H1 (cell line): ENCODE measurements at regions not wholly inside any gene's neighbourhood (a gene's known extent, or its start where the extent isn't known, plus 50 kb on each side); places are given as distances from the start of the nearest gene placed in this dataset.

ENCODE experiments used
- CTCF ChIA-PET: fragments of 300-600 bp; sonication (Branson Sonifier 250); formaldehyde crosslinking; loops from one replicate; lab custom pipeline; 2021; ENCODE audit not compliant: partially characterized antibody; lab: Charles Lee
- POLR2A ChIA-PET: fragments of 300-600 bp; sonication (Branson Sonifier 250); formaldehyde crosslinking; loops from one replicate; lab custom pipeline; 2021; ENCODE audit warnings: inconsistent platforms; ENCODE audit not compliant: partially characterized antibody; lab: Charles Lee
- DNase-seq, 2 experiments: peaks; one replicate each; pipeline versions ENCODE4 v3.0.0 to v3.0.0-alpha.2; 2010 to 2022; ENCODE audit warnings: low spot score in 2 of 2, low read depth in 1 of 2, mixed read lengths in 1 of 2
- FAIRE-seq: peaks from 2 replicates; lab custom pipeline; 2011; peaks lifted over from hg19 to GRCh38; lab: Jason Lieb, UNC
- H2AFZ ChIP-seq: 2 replicates; pipeline ENCODE4 v1.8.1; 2012; ENCODE audit warnings: low read length, inconsistent platforms
- H2AK5ac ChIP-seq: 2 replicates; pipeline ENCODE4 v1.6.1; 2013; ENCODE audit warnings: low read depth, low read length
- H2BK120ac ChIP-seq: replicated peaks from 2 replicates; pipeline ENCODE3; 2013; ENCODE audit warnings: low read depth, low read length, inconsistent platforms
- H2BK12ac ChIP-seq: 2 replicates; pipeline ENCODE4 v1.6.1; 2013; ENCODE audit warnings: low read depth, low read length
- H2BK15ac ChIP-seq: 2 replicates; pipeline ENCODE4 v1.6.1; 2013; ENCODE audit warnings: low read length
- H2BK20ac ChIP-seq: 2 replicates; pipeline ENCODE4 v1.6.1; 2013; ENCODE audit warnings: low read length
- H2BK5ac ChIP-seq: 2 replicates; pipeline ENCODE4 v1.6.1; 2013; ENCODE audit warnings: low read depth, low read length
- H3K14ac ChIP-seq: 2 replicates; pipeline ENCODE4 v1.6.1; 2013; ENCODE audit warnings: inconsistent platforms; ENCODE audit not compliant: insufficient read length
- H3K18ac ChIP-seq: 2 replicates; pipeline ENCODE4 v1.6.1; 2013; ENCODE audit warnings: low read length; ENCODE audit errors: extremely low read depth
- H3K23ac ChIP-seq: 2 replicates; pipeline ENCODE4 v1.6.1; 2013; ENCODE audit warnings: inconsistent platforms; ENCODE audit not compliant: insufficient read length
- H3K23me2 ChIP-seq: 2 replicates; pipeline ENCODE4 v1.6.1; 2013; ENCODE audit warnings: low read depth, low read length
- H3K27ac ChIP-seq: 2 replicates; pipeline ENCODE4 v1.6.1; 2011; ENCODE audit warnings: low read depth, low read length, inconsistent platforms
- H3K27me3 ChIP-seq, 4 experiments: replicated peaks in 1 of 4; 1 replicate in 1 of 4; 2 replicates in 3 of 4; pipeline versions ENCODE4 v1.6.1 to v1.8.1; 2011 to 2013; ENCODE audit warnings: low read length in 3 of 4, mild to moderate bottlenecking in 3 of 4, inconsistent platforms in 2 of 4, mixed read lengths in 2 of 4, moderate library complexity in 1 of 4; ENCODE audit not compliant: control insufficient read depth in 3 of 4, insufficient read depth in 3 of 4; ENCODE audit errors: extremely low read depth in 1 of 4
- H3K36me3 ChIP-seq, 4 experiments: 2 replicates each; pipeline versions ENCODE4 v1.6.1 to v1.8.1; 2011 to 2013; ENCODE audit warnings: mild to moderate bottlenecking in 4 of 4, low read length in 3 of 4, moderate library complexity in 2 of 4, control low read depth in 1 of 4, inconsistent platforms in 1 of 4; ENCODE audit not compliant: insufficient read depth in 4 of 4, control insufficient read depth in 2 of 4
- H3K4ac ChIP-seq: replicated peaks from 2 replicates; pipeline ENCODE3; 2013; ENCODE audit warnings: low read length, low read depth, mixed read lengths, inconsistent platforms; ENCODE audit not compliant: insufficient read length
- H3K4me1 ChIP-seq, 4 experiments: replicated peaks in 1 of 4; 1 replicate in 1 of 4; 2 replicates in 3 of 4; pipeline versions ENCODE4 v1.6.1 to v1.8.1; 2011 to 2013; ENCODE audit warnings: low read length in 3 of 4, inconsistent platforms in 2 of 4, mixed read lengths in 1 of 4; ENCODE audit not compliant: insufficient read depth in 4 of 4, control insufficient read depth in 3 of 4
- H3K4me2 ChIP-seq, 2 experiments: 2 replicates each; pipeline versions ENCODE4 v1.6.1 to v1.8.1; 2011 to 2013; ENCODE audit warnings: low read depth in 2 of 2, low read length in 2 of 2, control low read depth in 1 of 2, inconsistent platforms in 1 of 2, mild to moderate bottlenecking in 1 of 2; ENCODE audit not compliant: insufficient read depth in 1 of 2
- H3K4me3 ChIP-seq, 4 experiments: fragments of 200-600, 300-600 bp in 1 of 4; sonication (generic), shearing (Covaris generic), sonication (Bioruptor Twin) in 1 of 4; 2 replicates each; pipeline versions ENCODE4 v1.5.1 to v1.8.1; 2011 to 2016; ENCODE audit warnings: low read length in 4 of 4, low read depth in 3 of 4, control low read depth in 2 of 4, inconsistent platforms in 2 of 4, mild to moderate bottlenecking in 2 of 4, mixed read lengths in 1 of 4, moderate library complexity in 1 of 4; ENCODE audit not compliant: insufficient read depth in 2 of 4; ENCODE audit errors: extremely low read depth in 1 of 4
- H3K56ac ChIP-seq: replicated peaks from 2 replicates; pipeline ENCODE3; 2013; ENCODE audit warnings: low read depth, mild to moderate bottlenecking, mixed read lengths, low read length, inconsistent platforms; ENCODE audit not compliant: insufficient read length
- H3K79me1 ChIP-seq: 2 replicates; pipeline ENCODE4 v1.6.1; 2013; ENCODE audit warnings: low read depth, low read length, control low read depth
- H3K79me2 ChIP-seq, 2 experiments: 2 replicates each; pipeline versions ENCODE4 v1.6.1 to v1.8.1; 2012 to 2013; ENCODE audit warnings: low read length in 2 of 2, mild to moderate bottlenecking in 2 of 2, inconsistent platforms in 1 of 2; ENCODE audit not compliant: insufficient read depth in 2 of 2, control insufficient read depth in 1 of 2
- H3K9ac ChIP-seq, 4 experiments: replicated peaks in 1 of 4; 1 replicate in 1 of 4; 2 replicates in 3 of 4; pipeline versions ENCODE4 v1.6.1 to v1.8.1; 2011 to 2013; ENCODE audit warnings: low read depth in 3 of 4, low read length in 3 of 4, control low read depth in 2 of 4, mild to moderate bottlenecking in 2 of 4, moderate library complexity in 2 of 4, inconsistent platforms in 1 of 4; ENCODE audit errors: extremely low read depth in 1 of 4
- H3K9me3 ChIP-seq, 2 experiments: 2 replicates each; pipeline versions ENCODE4 v1.6.1 to v1.8.1; 2012 to 2013; ENCODE audit warnings: mild to moderate bottlenecking in 2 of 2, moderate library complexity in 2 of 2, control low read depth in 1 of 2, inconsistent platforms in 1 of 2, low read depth in 1 of 2, low read length in 1 of 2, mixed read lengths in 1 of 2; ENCODE audit not compliant: insufficient read depth in 2 of 2
- H4K20me1 ChIP-seq, 2 experiments: replicated peaks in 1 of 2; 2 replicates each; pipeline versions ENCODE3 to v1.8.1; 2011 to 2013; ENCODE audit warnings: inconsistent platforms in 2 of 2, low read length in 2 of 2, mild to moderate bottlenecking in 1 of 2; ENCODE audit not compliant: insufficient read depth in 2 of 2, control insufficient read depth in 1 of 2
- H4K5ac ChIP-seq: 2 replicates; pipeline ENCODE4 v1.6.1; 2013; ENCODE audit warnings: low read length, low read depth, mixed read lengths, inconsistent platforms; ENCODE audit not compliant: insufficient read length
- H4K8ac ChIP-seq: 2 replicates; pipeline ENCODE4 v1.8.0; 2013; ENCODE audit warnings: mild to moderate bottlenecking, moderate library complexity, low read length, inconsistent platforms; ENCODE audit not compliant: insufficient read depth; ENCODE audit errors: extremely low read depth
- H4K91ac ChIP-seq: replicated peaks from 2 replicates; pipeline ENCODE3; 2013; ENCODE audit warnings: low read length, mixed read lengths, inconsistent platforms; ENCODE audit not compliant: insufficient read length
- CBX8 ChIP-seq: fragments of 300-800, 300-1000 bp; sonication (generic); IDR thresholded peaks from 2 replicates; pipeline ENCODE4 v1.7.1; 2016; ENCODE audit warnings: low read depth, low read length, borderline replicate concordance
- EZH2 ChIP-seq: fragments of 200-600 bp; sonication (generic); IDR thresholded peaks from 2 replicates; pipeline ENCODE4 v1.7.1; 2012; ENCODE audit warnings: low read depth, mild to moderate bottlenecking, moderate library complexity, low read length, inconsistent platforms; ENCODE audit not compliant: severe bottlenecking
- JUND ChIP-seq: IDR thresholded peaks from 2 replicates; pipeline ENCODE4 v1.6.1; 2011; ENCODE audit warnings: mild to moderate bottlenecking, improper control_type of control experiment, low read length
- NANOG ChIP-seq: IDR thresholded peaks from 2 replicates; pipeline ENCODE4 v1.6.1; 2011; ENCODE audit warnings: low read length, low read depth, mild to moderate bottlenecking, inconsistent platforms; ENCODE audit not compliant: insufficient read depth, poor library complexity, severe bottlenecking
- NRF1 ChIP-seq: IDR thresholded peaks from 2 replicates; pipeline ENCODE4 v1.6.1; 2011; ENCODE audit warnings: mild to moderate bottlenecking, low read depth, low read length, improper control_type of control experiment
- POLR2A ChIP-seq, 2 experiments: IDR thresholded peaks; 1 replicate in 1 of 2; 2 replicates in 1 of 2; pipeline ENCODE4 v1.6.1; 2011; ENCODE audit warnings: low read depth in 2 of 2, low read length in 2 of 2, mild to moderate bottlenecking in 2 of 2; ENCODE audit errors: control extremely low read depth in 1 of 2
- RFX5 ChIP-seq: IDR thresholded peaks from 2 replicates; pipeline ENCODE4 v1.6.1; 2011; ENCODE audit warnings: low read depth, low read length, improper control_type of control experiment, borderline replicate concordance
- SAP30 ChIP-seq: fragments of 300-600 bp; sonication (generic); IDR thresholded peaks from 2 replicates; pipeline ENCODE4 v1.7.1; 2012; ENCODE audit warnings: low read length, moderate library complexity, mild to moderate bottlenecking, inconsistent platforms; ENCODE audit not compliant: insufficient read depth, insufficient replicate concordance
- SP1 ChIP-seq: IDR thresholded peaks from 2 replicates; pipeline ENCODE4 v1.6.1; 2011; ENCODE audit warnings: low read depth, low read length
- SUZ12 ChIP-seq: fragments of 200-600 bp; sonication (generic); IDR thresholded peaks from 2 replicates; pipeline ENCODE4 v1.6.1; 2012; ENCODE audit warnings: mild to moderate bottlenecking, inconsistent platforms, low read length, moderate library complexity, mixed read lengths
- TEAD4 ChIP-seq: IDR thresholded peaks from 2 replicates; pipeline ENCODE4 v1.6.1; 2012; ENCODE audit warnings: low read depth, low read length, inconsistent platforms, mixed read lengths
- WGBS, 2 experiments: shearing (Covaris generic) in 1 of 2; methylation state at CpG; one replicate each; pipeline versions ENCODE4 v1.1.6 to v1.1.7; 2013 to 2015; ENCODE audit warnings: low lambda C conversion rate in 2 of 2, mixed read lengths in 2 of 2, inconsistent platforms in 1 of 2, low coverage in 1 of 2, missing lambda C conversion rate in 1 of 2; ENCODE audit not compliant: insufficient replicate concordance in 2 of 2, insufficient coverage in 1 of 2, insufficient read length in 1 of 2; ENCODE audit errors: extremely low coverage in 1 of 2, missing lambda C conversion rate in 1 of 2; 5-methylcytosine and 5-hydroxymethylcytosine counted together
- TF ChIP-seq, protein P1 (sequence below): IDR thresholded peaks from 2 replicates; pipeline ENCODE4 v1.6.1; 2011; ENCODE audit warnings: low read length, improper control_type of control experiment

GRCh38 chr12:98217257-98217656, 298.1 kb upstream of the TMPO start:
- ChIA-PET POLR2A (no interaction called here), CTCF (interaction anchor here (8.2 kb wide), 1 partner anchor 11 kb away, joined by 67 read pairs; no protein-coding TSS in a partner anchor)
- DNase-seq (no peak), FAIRE-seq (no peak)
- Histone ChIP-seq H3K4me3 (no peak overlapping the region), H3K56ac (no peak overlapping the region), H4K8ac (no peak overlapping the region), H3K4me2 (no peak overlapping the region), H2AFZ (no peak overlapping the region), H4K91ac (no peak overlapping the region), H4K5ac (no peak overlapping the region), H3K23me2 (no peaks in the 10 kb centered on the region), H2BK12ac (no peak overlapping the region), H3K4me1 (peaks cover 3 to 11% (median 6%) of the 10 kb centered on the region in 4 experiments; a peak in 4 of 7 replicates), H2BK120ac (no peak overlapping the region), H3K27ac (no peak overlapping the region), H2BK15ac (no peak overlapping the region), H2AK5ac (no peak overlapping the region), H4K20me1 (no peaks in the 10 kb centered on the region), H3K36me3 (no peaks in the 10 kb centered on the region), H3K79me2 (no peaks in the 10 kb centered on the region; a peak in 1 of 4 replicates), H3K4ac (no peak overlapping the region), H3K9ac (no peak overlapping the region), H3K79me1 (no peaks in the 10 kb centered on the region), H3K14ac (no peak overlapping the region), H3K23ac (no peak overlapping the region), H2BK20ac (no peak overlapping the region), H3K18ac (no peak overlapping the region), H3K27me3 (no peaks in the 10 kb centered on the region; a peak in 1 of 7 replicates), H3K9me3 (no peaks in the 10 kb centered on the region), H2BK5ac (no peak overlapping the region)
- TF ChIP-seq NANOG (no peak), NRF1 (no peak), RFX5 (no peak), CBX8 (no peak), TEAD4 (no peak), JUND (no peak), SUZ12 (no peak), POLR2A (IDR thresholded peaks at IDR 0.05; ENCODE audit: control extremely low read depth in 1 of 2, low read depth in 2 of 2, low read length in 2 of 2) (no peak), EZH2 (no peak), SP1 (no peak), SAP30 (no peak)
- TF ChIP-seq, protein P1, sequence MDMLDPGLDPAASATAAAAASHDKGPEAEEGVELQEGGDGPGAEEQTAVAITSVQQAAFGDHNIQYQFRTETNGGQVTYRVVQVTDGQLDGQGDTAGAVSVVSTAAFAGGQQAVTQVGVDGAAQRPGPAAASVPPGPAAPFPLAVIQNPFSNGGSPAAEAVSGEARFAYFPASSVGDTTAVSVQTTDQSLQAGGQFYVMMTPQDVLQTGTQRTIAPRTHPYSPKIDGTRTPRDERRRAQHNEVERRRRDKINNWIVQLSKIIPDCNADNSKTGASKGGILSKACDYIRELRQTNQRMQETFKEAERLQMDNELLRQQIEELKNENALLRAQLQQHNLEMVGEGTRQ, result no peak
- WGBS, 2 experiments, result 78% methylated on average over 1 of the region's 1 CpG; no CpG with 5 or more reads in 1 of the 2 experiments
